ENCODE measurements at regions not wholly inside any gene's neighbourhood (a gene's known extent, or its start where the extent isn't known, plus 50 kb on each side); places are given as distances from the start of the nearest gene placed in this dataset.
"Not testable (repeated sequence)": the region's sequence is repeated elsewhere in the genome, so short reads cannot be mapped to it uniquely, and the experiment has no call there.

GRCh38 chr2:186972281-186972970 lies 123.5 kb upstream of the ZSWIM2 start:
- intact Hi-C loops (cut with DNase I), result no loop called here
- peak in 1 of 42 donors; percentile 32 for DNase-seq

- DNase-seq, result peak in 7 of 42 donors; percentile 18 to 42 (median 20)
- intact Hi-C loops (cut with DNase I), result no loop called here
Observed at GRCh38 chr2:186968277-186968676, 119.3 kb upstream of the ZSWIM2 start.

- intact Hi-C loops (cut with DNase I), result no loop called here
- peak in 2 of 42 donors; percentile 15 to 25 for DNase-seq
Observed at GRCh38 chr2:186966015-186966414, 117.0 kb upstream of the ZSWIM2 start.

- DNase-seq, result peak in 3 of 42 donors; percentile 9 to 32 (median 28)
Observed at GRCh38 chr2:186962085-186962747, 113.2 kb upstream of the ZSWIM2 start.

GRCh38 chr2:186960241-186960640 lies 111.3 kb upstream of the ZSWIM2 start:
- intact Hi-C loops (cut with DNase I), result not testable (repeated sequence)
- peak in 4 of 42 donors; percentile 0 to 22 (median 12) for DNase-seq

More at GRCh38 chr2:186962085-186962747, 113.2 kb upstream of the ZSWIM2 start:
- intact Hi-C loops (cut with DNase I), result no loop called here

GRCh38 chr2:186959486-186959885 lies 110.5 kb upstream of the ZSWIM2 start:
- intact Hi-C loops (cut with DNase I), result no loop called here
- DNase-seq, result peak in 5 of 42 donors; percentile 1 to 33 (median 12)

GRCh38 chr2:186950694-186951093 lies 101.7 kb upstream of the ZSWIM2 start:
- DNase-seq, result peak in 3 of 42 donors; percentile 1 to 22 (median 16)

GRCh38 chr2:186949726-186950256 lies 100.8 kb upstream of the ZSWIM2 start:
- intact Hi-C loops (cut with DNase I), result no loop called here
- DNase-seq, result peak in 3 of 42 donors; percentile 10 to 43 (median 21)

More at GRCh38 chr2:186950694-186951093, 101.7 kb upstream of the ZSWIM2 start:
- intact Hi-C loops (cut with DNase I), result no loop called here

- no peak for DNase-seq
- intact Hi-C loops (cut with DNase I), result no loop called here
Observed at GRCh38 chr2:186947516-186947915, 98.5 kb upstream of the ZSWIM2 start.

- DNase-seq, result peak in 1 of 42 donors; percentile 17
- intact Hi-C loops (cut with DNase I), result no loop called here
Observed at GRCh38 chr2:186946896-186947467, 98.0 kb upstream of the ZSWIM2 start.

- intact Hi-C loops (cut with DNase I), result no loop called here
- no peak for DNase-seq
Observed at GRCh38 chr2:186941853-186942252, 92.9 kb upstream of the ZSWIM2 start.

GRCh38 chr2:186940463-186940862 lies 91.5 kb upstream of the ZSWIM2 start:
- no peak for DNase-seq
- intact Hi-C loops (cut with DNase I), result no loop called here

- intact Hi-C loops (cut with DNase I), result no loop called here
Observed at GRCh38 chr2:186934420-186934819, 85.5 kb upstream of the ZSWIM2 start.

GRCh38 chr2:186927867-186928191 lies 78.9 kb upstream of the ZSWIM2 start:
- intact Hi-C loops (cut with DNase I), result no loop called here
- no peak for DNase-seq

More at GRCh38 chr2:186934420-186934819, 85.5 kb upstream of the ZSWIM2 start:
- DNase-seq, result no peak

GRCh38 chr2:186927185-186927866 lies 78.4 kb upstream of the ZSWIM2 start:
- no peak for DNase-seq
- intact Hi-C loops (cut with DNase I), result no loop called here

- intact Hi-C loops (cut with DNase I), result no loop called here
- no peak for DNase-seq
Observed at GRCh38 chr2:186925514-186925913, 76.5 kb upstream of the ZSWIM2 start.

GRCh38 chr2:186922316-186922715 lies 73.3 kb upstream of the ZSWIM2 start:
- intact Hi-C loops (cut with DNase I); DNase-seq: not testable (repeated sequence)

GRCh38 chr2:186919296-186919695 lies 70.3 kb upstream of the ZSWIM2 start:
- no peak for DNase-seq
- intact Hi-C loops (cut with DNase I), result no loop called here

- no peak for DNase-seq
- intact Hi-C loops (cut with DNase I), result no loop called here
Observed at GRCh38 chr2:186918495-186918894, 69.5 kb upstream of the ZSWIM2 start.
